ENCODE measurements at regions not wholly inside any gene's neighbourhood (a gene's known extent, or its start where the extent isn't known, plus 50 kb on each side); places are given as distances from the start of the nearest gene placed in this dataset.

GRCh38 chr11:80523057-80523456 lies 1082.2 kb upstream of the TENM4 start:
- DNase-seq (ENCODE audit: low read depth) = no peak
- no peak for TF ChIP-seq CTCF (IDR thresholded peaks at IDR 0.05; ENCODE audit: low read length, missing control alignments)
- H3K4me3 ChIP-seq (replicated peaks; ENCODE audit: low read depth, low read length) = no peak overlapping the region

GRCh38 chr11:80521592-80521991 lies 1080.8 kb upstream of the TENM4 start:
- no peak for TF ChIP-seq CTCF (IDR thresholded peaks at IDR 0.05; ENCODE audit: low read length, missing control alignments)
- H3K4me3 ChIP-seq (replicated peaks; ENCODE audit: low read depth, low read length) = no peak overlapping the region
- DNase-seq (ENCODE audit: low read depth) = no peak

DNA sequence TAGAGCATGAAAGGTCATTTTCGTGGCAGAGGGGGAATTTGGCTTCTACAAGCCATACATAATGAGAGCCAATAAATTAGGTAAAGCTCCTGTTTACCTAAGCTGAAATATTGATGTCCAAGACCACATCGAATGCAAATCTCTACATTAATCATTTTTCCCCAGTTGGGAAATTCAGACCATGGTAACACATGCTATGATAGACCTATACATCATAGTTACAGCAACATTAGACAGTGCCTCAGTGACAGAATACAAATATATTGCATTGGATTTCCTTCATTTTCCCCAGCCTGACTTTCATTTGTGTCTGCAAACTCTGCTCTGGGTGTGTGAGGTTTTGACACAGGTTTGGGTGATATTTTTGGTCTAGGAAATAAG lies 1079.7 kb upstream of the TENM4 start:
- no peak for TF ChIP-seq CTCF (IDR thresholded peaks at IDR 0.05; ENCODE audit: low read length, missing control alignments)
- H3K4me3 ChIP-seq (replicated peaks; ENCODE audit: low read depth, low read length) = no peak overlapping the region
- no peak for DNase-seq (ENCODE audit: low read depth)

DNA sequence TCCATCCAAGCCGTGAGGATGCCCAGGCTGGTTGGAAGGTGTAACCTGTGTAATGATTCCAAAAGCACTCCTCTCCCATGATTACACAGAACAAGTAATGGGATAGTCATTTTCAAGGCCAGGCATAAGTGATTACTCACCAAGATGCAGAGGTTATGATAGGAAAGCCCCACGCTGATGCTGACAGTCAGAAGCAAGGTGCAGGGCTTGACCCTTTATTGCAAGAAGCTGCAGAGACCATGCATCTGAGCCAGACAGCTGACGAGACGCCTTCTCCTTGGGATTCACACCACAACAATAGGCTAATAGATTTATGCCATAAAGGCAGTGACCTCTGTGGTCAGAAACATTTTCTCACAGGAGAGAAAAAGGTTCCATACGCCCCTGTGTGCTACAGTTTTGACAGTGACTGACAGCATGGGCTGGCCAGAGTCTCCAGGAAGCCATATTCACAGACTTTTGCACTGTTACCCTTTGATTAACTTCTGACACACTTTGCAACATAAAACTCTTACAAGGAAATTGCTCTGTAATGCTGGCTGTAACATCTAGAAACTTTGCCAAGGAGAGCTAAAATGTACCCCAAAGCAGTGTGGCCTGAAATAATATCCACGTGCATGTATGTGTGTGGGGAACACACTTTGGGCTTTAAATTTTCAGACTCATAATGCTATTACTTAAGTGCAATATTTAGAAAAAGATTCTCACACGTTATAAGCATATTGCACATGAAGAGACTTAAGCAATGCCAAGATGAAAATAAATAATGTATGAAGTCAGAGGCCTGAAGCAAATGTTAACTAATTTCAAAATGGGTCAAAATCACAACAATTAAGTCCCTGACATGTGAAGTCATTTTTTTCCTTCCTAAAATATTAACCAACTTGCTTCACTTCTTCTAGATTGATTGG lies 1079.0 kb upstream of the TENM4 start:
- H3K4me3 ChIP-seq (replicated peaks; ENCODE audit: low read depth, low read length) = no peak overlapping the region
- DNase-seq (ENCODE audit: low read depth) = no peak
- TF ChIP-seq CTCF (IDR thresholded peaks at IDR 0.05; ENCODE audit: low read length, missing control alignments) = no peak

DNA sequence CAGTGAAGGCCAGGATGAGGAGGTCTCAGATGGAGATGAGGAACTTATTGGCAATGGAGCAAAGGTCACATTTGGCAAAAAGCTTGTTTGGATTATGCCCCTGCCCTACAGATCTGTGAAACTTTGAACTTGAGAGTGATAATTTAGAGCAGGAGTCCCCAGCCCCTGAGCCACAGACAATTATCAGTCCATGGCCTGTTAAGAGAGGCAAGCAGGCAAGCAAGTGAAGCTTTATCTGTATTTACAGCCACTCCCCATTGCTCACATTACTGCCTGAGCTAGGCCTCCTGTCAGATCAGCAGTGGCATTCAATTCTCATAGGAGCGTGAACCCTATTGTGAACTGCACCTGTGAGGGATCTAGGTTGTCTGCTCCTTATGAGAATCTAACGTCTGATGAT lies 1076.9 kb upstream of the TENM4 start:
- H3K4me3 ChIP-seq (replicated peaks; ENCODE audit: low read depth, low read length) = no peak overlapping the region
- DNase-seq (ENCODE audit: low read depth) = no peak
- TF ChIP-seq CTCF (IDR thresholded peaks at IDR 0.05; ENCODE audit: low read length, missing control alignments) = no peak

DNA sequence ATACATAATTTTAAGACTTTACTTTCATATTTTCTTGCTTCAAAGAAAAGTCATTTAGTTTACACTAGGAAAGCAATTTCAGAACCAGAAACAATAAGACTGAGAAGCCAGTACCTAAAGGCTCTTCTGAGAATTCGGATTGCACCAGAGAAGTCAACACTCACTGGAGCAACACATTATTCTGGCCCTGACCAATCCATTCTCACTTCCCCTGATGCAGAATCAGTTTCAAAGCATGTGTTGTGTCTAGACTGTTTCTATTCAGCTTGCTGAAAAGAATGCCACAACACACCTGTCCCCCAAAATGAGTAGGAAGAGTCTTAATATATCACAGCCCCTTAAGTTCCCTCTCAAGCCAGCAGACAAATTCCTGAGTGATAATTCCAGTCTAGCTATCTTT lies 1074.3 kb upstream of the TENM4 start:
- DNase-seq (ENCODE audit: low read depth) = no peak
- no peak overlapping the region for H3K4me3 ChIP-seq (replicated peaks; ENCODE audit: low read depth, low read length)
- TF ChIP-seq CTCF (IDR thresholded peaks at IDR 0.05; ENCODE audit: low read length, missing control alignments) = no peak

DNA sequence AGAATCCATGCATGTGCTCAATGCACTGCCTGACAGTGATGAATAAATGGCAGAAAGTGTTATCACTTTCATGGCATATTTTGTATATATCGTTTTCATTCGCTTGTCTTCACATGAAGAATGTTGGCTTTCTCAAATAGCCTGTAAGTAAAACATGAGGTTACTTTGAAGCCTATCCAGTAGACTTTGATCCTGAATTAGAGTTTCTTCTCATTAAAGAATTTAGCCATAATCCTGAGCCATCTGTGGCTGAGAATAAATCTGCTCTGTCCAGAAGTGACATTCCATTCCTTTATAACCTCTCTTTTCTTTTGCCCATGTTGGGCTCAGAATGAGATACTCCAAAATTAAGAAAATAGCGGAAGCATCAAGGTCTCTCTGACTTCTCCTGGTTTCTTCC lies 1071.7 kb upstream of the TENM4 start:
- no peak for DNase-seq (ENCODE audit: low read depth)
- H3K4me3 ChIP-seq (replicated peaks; ENCODE audit: low read depth, low read length) = no peak overlapping the region
- TF ChIP-seq CTCF (IDR thresholded peaks at IDR 0.05; ENCODE audit: low read length, missing control alignments) = no peak
